WERI-Rb-1 (cell line): ENCODE measurements at regions not wholly inside any gene's neighbourhood (a gene's known extent, or its start where the extent isn't known, plus 50 kb on each side); places are given as distances from the start of the nearest gene placed in this dataset.

Experiments
- DNase-seq: peaks from one replicate; pipeline ENCODE4 v3.0.0-alpha.2; 2020
- H3K27ac ChIP-seq: fragments of 250-450 bp; sonication (Bioruptor Pico); 2 replicates; pipeline ENCODE4 v1.5.1; 2020; ENCODE audit warnings: mild to moderate bottlenecking, moderate library complexity
- H3K27me3 ChIP-seq: fragments of 250-450 bp; sonication (Bioruptor Pico); 2 replicates; pipeline ENCODE4 v1.5.1; 2021; ENCODE audit warnings: mild to moderate bottlenecking, low read depth, moderate library complexity; ENCODE audit not compliant: insufficient read depth, severe bottlenecking
- H3K36me3 ChIP-seq: fragments of 250-450 bp; sonication (Bioruptor Pico); 2 replicates; pipeline ENCODE4 v1.5.1; 2020; ENCODE audit warnings: mild to moderate bottlenecking, moderate library complexity
- H3K4me3 ChIP-seq: 2 replicates; pipeline ENCODE4 v1.5.1; 2011; ENCODE audit warnings: low read depth, mild to moderate bottlenecking, control low read depth, low read length
- H3K9me3 ChIP-seq: fragments of 250-450 bp; sonication (Bioruptor Pico); 2 replicates; pipeline ENCODE4 v1.5.1; 2021; ENCODE audit warnings: mild to moderate bottlenecking, moderate library complexity; ENCODE audit not compliant: severe bottlenecking
- CTCF ChIP-seq: IDR thresholded peaks from 2 replicates; pipeline ENCODE4 v1.5.1; 2011; ENCODE audit warnings: low read depth, mild to moderate bottlenecking, control low read depth, inconsistent platforms, low read length

- Histone ChIP-seq H3K27me3 (no peaks in the 10 kb centered on the region), H3K9me3 (no peaks in the 10 kb centered on the region), H3K27ac (no peak overlapping the region), H3K36me3 (no peaks in the 10 kb centered on the region), H3K4me3 (no peak overlapping the region)
- TF ChIP-seq CTCF = no peak
- no peak for DNase-seq
These were observed 114.2 kb upstream of the THRB start for GRCh38 chr3:24608701-24609390.

- Histone ChIP-seq H3K27me3 (no peaks in the 10 kb centered on the region), H3K27ac (no peak overlapping the region), H3K36me3 (no peaks in the 10 kb centered on the region), H3K4me3 (no peak overlapping the region), H3K9me3 (no peaks in the 10 kb centered on the region)
- TF ChIP-seq CTCF = no peak
- no peak for DNase-seq
These were observed 119.7 kb upstream of the THRB start for GRCh38 chr3:24614359-24614758.

- Histone ChIP-seq H3K27me3 (no peaks in the 10 kb centered on the region), H3K4me3 (no peak overlapping the region), H3K27ac (no peak overlapping the region), H3K36me3 (no peaks in the 10 kb centered on the region), H3K9me3 (no peaks in the 10 kb centered on the region)
- TF ChIP-seq CTCF = no peak
- DNase-seq = no peak
These were observed 120.5 kb upstream of the THRB start for GRCh38 chr3:24615177-24615576.

GRCh38 chr3:24616110-24616829, 121.6 kb upstream of the THRB start:
- Histone ChIP-seq H3K27ac (no peak overlapping the region), H3K27me3 (no peaks in the 10 kb centered on the region), H3K36me3 (no peaks in the 10 kb centered on the region), H3K4me3 (no peak overlapping the region), H3K9me3 (no peaks in the 10 kb centered on the region)
- TF ChIP-seq CTCF = no peak
- no peak for DNase-seq

GRCh38 chr3:24622138-24622537, 127.5 kb upstream of the THRB start:
- H3K27ac ChIP-seq = no peak overlapping the region
- no peak for TF ChIP-seq CTCF
- no peak for DNase-seq

More at GRCh38 chr3:24622138-24622537, 127.5 kb upstream of the THRB start:
- Histone ChIP-seq H3K36me3 (no peaks in the 10 kb centered on the region), H3K4me3 (no peak overlapping the region), H3K27me3 (no peaks in the 10 kb centered on the region), H3K9me3 (no peaks in the 10 kb centered on the region)
